Mucosa of descending colon (tissue), 3 donors: ENCODE measurements at regions not wholly inside any gene's neighbourhood (a gene's known extent, or its start where the extent isn't known, plus 50 kb on each side); places are given as distances from the start of the nearest gene placed in this dataset.

Source experiments
- ATAC-seq: fragments of 200-7000 bp; cut with Tn5 transposase; one replicate; pipeline ENCODE4 v1.9.1; 2020; ENCODE audit warnings: mild to moderate bottlenecking, moderate library complexity
- DNase-seq, 3 donors: peaks; one replicate each; pipeline ENCODE4 v3.0.0-alpha.2; 2020
- H3K36me3 ChIP-seq: fragments of 200-600 bp; one replicate; pipeline ENCODE4 v1.8.0; 2021; ENCODE audit warnings: low read depth, mild to moderate bottlenecking
- H3K4me1 ChIP-seq: fragments of 200-600 bp; one replicate; pipeline ENCODE4 v1.8.0; 2021; ENCODE audit warnings: low read depth, mild to moderate bottlenecking
- H3K4me3 ChIP-seq: fragments of 200-600 bp; one replicate; pipeline ENCODE4 v1.8.0; 2021; ENCODE audit warnings: mild to moderate bottlenecking
- H3K9me3 ChIP-seq: fragments of 200-600 bp; one replicate; pipeline ENCODE4 v1.8.0; 2021; ENCODE audit warnings: mild to moderate bottlenecking
- CTCF ChIP-seq: fragments of 200-600 bp; IDR thresholded peaks from one replicate; pipeline ENCODE4 v1.8.0; 2022; ENCODE audit warnings: antibody characterized with exemption, mild to moderate bottlenecking
- intact Hi-C, 2 donors: fragments of 100-400 bp; cut with DNase I in 1 of 2; cut with micrococcal nuclease in 1 of 2; formaldehyde crosslinking; loops; one replicate each; pipeline versions ENCODE4 v1.11.0 to v1.11.1; 2022; cut with DNase I, micrococcal nuclease
- donor health status: DM: no; HTN: no; CAD: no; lungs with moderate emphysema.
- donor health status: DM: no; HTN: no; CAD: no.
- donor health status: DM: no; HTN: yes; CAD: no.

- no peak overlapping the region for H3K4me3 ChIP-seq
- H3K9me3 ChIP-seq = no peaks in the 10 kb centered on the region
- TF ChIP-seq CTCF = no peak
- no peak for ATAC-seq
- intact Hi-C loops = no loop called here
- DNase-seq = no peak
- no peaks in the 10 kb centered on the region for H3K36me3 ChIP-seq
- no peaks in the 10 kb centered on the region for H3K4me1 ChIP-seq
Measured at GRCh38 chr2:6722574-6722973, 143.1 kb downstream of the CMPK2 start.

- Histone ChIP-seq H3K9me3 (no peaks in the 10 kb centered on the region), H3K4me3 (no peak overlapping the region), H3K36me3 (no peaks in the 10 kb centered on the region), H3K4me1 (no peaks in the 10 kb centered on the region)
- DNase-seq = no peak
- TF ChIP-seq CTCF = no peak
- ATAC-seq = no peak
- intact Hi-C loops = no loop called here
Measured at GRCh38 chr2:6723865-6724604, 141.7 kb downstream of the CMPK2 start.

- Histone ChIP-seq H3K4me3 (no peak overlapping the region), H3K36me3 (no peaks in the 10 kb centered on the region), H3K9me3 (no peaks in the 10 kb centered on the region), H3K4me1 (no peaks in the 10 kb centered on the region)
- intact Hi-C loops = no loop called here
- no peak for ATAC-seq
- DNase-seq = no peak
- no peak for TF ChIP-seq CTCF
Measured at GRCh38 chr2:6724605-6725140, 141.0 kb downstream of the CMPK2 start.

- Histone ChIP-seq H3K9me3 (no peaks in the 10 kb centered on the region), H3K36me3 (no peaks in the 10 kb centered on the region), H3K4me1 (no peaks in the 10 kb centered on the region), H3K4me3 (no peak overlapping the region)
- DNase-seq (no peak), ATAC-seq (no peak)
- intact Hi-C loops = no loop called here
- no peak for TF ChIP-seq CTCF
Measured at GRCh38 chr2:6728156-6728555, 137.6 kb downstream of the CMPK2 start.

GRCh38 chr2:6730003-6730402 is 135.7 kb downstream of the CMPK2 start:
- ATAC-seq (no peak), DNase-seq (no peak)
- no peaks in the 10 kb centered on the region for H3K4me1 ChIP-seq
- intact Hi-C loops = no loop called here
- no peaks in the 10 kb centered on the region for H3K9me3 ChIP-seq
- no peaks in the 10 kb centered on the region for H3K36me3 ChIP-seq
- H3K4me3 ChIP-seq = no peak overlapping the region
- no peak for TF ChIP-seq CTCF
